NB4 (cell line): ENCODE measurements at regions not wholly inside any gene's neighbourhood (a gene's known extent, or its start where the extent isn't known, plus 50 kb on each side); places are given as distances from the start of the nearest gene placed in this dataset.
"Not testable (repeated sequence)": the region's sequence is repeated elsewhere in the genome, so short reads cannot be mapped to it uniquely, and the experiment has no call there.

Experiments used
- MYC ChIP-seq: IDR thresholded peaks from 2 replicates; pipeline ENCODE4 v1.6.1; 2011; ENCODE audit warnings: low read depth, low read length
- POLR2A ChIP-seq: IDR thresholded peaks from 2 replicates; pipeline ENCODE4 v1.6.1; 2011; ENCODE audit warnings: mild to moderate bottlenecking; ENCODE audit not compliant: insufficient read length; ENCODE audit errors: extremely low read depth
- TF ChIP-seq, protein P1 (sequence below): IDR thresholded peaks from one replicate; pipeline ENCODE4 v1.5.1; 2012; ENCODE audit warnings: low read depth, low read length

- TF ChIP-seq, protein P1, sequence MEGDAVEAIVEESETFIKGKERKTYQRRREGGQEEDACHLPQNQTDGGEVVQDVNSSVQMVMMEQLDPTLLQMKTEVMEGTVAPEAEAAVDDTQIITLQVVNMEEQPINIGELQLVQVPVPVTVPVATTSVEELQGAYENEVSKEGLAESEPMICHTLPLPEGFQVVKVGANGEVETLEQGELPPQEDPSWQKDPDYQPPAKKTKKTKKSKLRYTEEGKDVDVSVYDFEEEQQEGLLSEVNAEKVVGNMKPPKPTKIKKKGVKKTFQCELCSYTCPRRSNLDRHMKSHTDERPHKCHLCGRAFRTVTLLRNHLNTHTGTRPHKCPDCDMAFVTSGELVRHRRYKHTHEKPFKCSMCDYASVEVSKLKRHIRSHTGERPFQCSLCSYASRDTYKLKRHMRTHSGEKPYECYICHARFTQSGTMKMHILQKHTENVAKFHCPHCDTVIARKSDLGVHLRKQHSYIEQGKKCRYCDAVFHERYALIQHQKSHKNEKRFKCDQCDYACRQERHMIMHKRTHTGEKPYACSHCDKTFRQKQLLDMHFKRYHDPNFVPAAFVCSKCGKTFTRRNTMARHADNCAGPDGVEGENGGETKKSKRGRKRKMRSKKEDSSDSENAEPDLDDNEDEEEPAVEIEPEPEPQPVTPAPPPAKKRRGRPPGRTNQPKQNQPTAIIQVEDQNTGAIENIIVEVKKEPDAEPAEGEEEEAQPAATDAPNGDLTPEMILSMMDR = not testable (repeated sequence)
- TF ChIP-seq POLR2A, MYC: not testable (repeated sequence)
Observed at GRCh38 chr13:54082309-54082708, 1053.7 kb downstream of the OLFM4 start.
